ENCODE measurements at regions not wholly inside any gene's neighbourhood (a gene's known extent, or its start where the extent isn't known, plus 50 kb on each side); places are given as distances from the start of the nearest gene placed in this dataset.

DNA sequence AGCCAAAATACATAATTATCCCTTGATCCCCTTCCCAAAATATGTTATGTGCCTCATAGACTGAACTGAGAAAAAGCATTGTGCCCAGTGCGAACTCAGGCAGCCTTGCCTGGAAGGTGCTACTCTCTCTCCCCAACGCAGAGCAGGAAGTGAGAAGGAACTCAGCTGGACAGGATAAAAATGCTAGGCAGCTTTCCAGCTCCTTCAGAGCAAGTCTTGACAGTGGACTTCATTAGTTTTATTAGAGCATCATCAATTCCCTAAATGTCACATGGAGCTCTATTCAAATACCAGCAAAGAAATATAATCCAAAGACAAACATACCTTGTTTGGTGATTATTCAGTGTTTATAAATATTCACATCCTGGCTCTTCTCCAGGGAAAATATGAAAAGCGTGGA, 202.4 kb downstream of the RFC3 start:
- no peak overlapping the region for H3K27ac ChIP-seq
- no peaks in the 10 kb centered on the region for H3K4me1 ChIP-seq
- intact Hi-C loops (cut with DNase I): no loop called here
- no peaks in the 10 kb centered on the region for H3K36me3 ChIP-seq
- 63 to 87% (median 71%) methylated on average over 3 of the region's 3 CpGs for WGBS, 4 donors
- H3K27me3 ChIP-seq: no peaks in the 10 kb centered on the region
- H3K9me3 ChIP-seq: peaks cover 0 to 28% (median 15%) of the 10 kb centered on the region in 12 donors
- H3K4me3 ChIP-seq: no peak overlapping the region
- ATAC-seq (no peak), DNase-seq (no peak)
- no peak for TF ChIP-seq POLR2A (IDR thresholded peaks at IDR 0.05)
- TF ChIP-seq, protein P1, sequence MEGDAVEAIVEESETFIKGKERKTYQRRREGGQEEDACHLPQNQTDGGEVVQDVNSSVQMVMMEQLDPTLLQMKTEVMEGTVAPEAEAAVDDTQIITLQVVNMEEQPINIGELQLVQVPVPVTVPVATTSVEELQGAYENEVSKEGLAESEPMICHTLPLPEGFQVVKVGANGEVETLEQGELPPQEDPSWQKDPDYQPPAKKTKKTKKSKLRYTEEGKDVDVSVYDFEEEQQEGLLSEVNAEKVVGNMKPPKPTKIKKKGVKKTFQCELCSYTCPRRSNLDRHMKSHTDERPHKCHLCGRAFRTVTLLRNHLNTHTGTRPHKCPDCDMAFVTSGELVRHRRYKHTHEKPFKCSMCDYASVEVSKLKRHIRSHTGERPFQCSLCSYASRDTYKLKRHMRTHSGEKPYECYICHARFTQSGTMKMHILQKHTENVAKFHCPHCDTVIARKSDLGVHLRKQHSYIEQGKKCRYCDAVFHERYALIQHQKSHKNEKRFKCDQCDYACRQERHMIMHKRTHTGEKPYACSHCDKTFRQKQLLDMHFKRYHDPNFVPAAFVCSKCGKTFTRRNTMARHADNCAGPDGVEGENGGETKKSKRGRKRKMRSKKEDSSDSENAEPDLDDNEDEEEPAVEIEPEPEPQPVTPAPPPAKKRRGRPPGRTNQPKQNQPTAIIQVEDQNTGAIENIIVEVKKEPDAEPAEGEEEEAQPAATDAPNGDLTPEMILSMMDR (IDR thresholded peaks at IDR 0.05): no peak

DNA sequence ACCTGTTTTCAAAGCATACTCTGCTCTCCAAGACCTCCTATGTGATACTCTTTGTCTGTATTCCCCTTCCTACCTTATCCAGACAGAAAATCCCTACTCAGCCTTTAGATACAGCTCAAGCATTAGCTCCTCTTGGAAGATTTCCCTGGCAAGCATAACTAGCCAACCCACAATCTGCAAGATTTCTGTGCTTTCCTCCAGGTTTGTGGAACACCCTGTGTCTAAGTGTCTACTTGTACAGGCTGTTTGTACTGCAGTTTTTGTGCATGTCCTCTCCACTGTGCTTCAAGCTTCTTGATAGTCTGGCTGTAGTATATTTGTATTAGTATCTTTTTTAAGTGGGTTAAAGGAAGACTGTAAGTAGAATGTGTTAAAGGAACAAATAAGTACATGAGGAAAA, 203.7 kb downstream of the RFC3 start:
- Histone ChIP-seq H3K27ac (no peak overlapping the region), H3K4me3 (no peak overlapping the region), H3K36me3 (no peaks in the 10 kb centered on the region), H3K27me3 (no peaks in the 10 kb centered on the region), H3K4me1 (no peaks in the 10 kb centered on the region), H3K9me3 (peaks cover 0 to 34% (median 19%) of the 10 kb centered on the region in 12 donors)
- DNase-seq (no peak), ATAC-seq (no peak)
- intact Hi-C loops (cut with DNase I): no loop called here
- no peak for TF ChIP-seq POLR2A (IDR thresholded peaks at IDR 0.05)
- TF ChIP-seq, protein P1 (IDR thresholded peaks at IDR 0.05): no peak

DNA sequence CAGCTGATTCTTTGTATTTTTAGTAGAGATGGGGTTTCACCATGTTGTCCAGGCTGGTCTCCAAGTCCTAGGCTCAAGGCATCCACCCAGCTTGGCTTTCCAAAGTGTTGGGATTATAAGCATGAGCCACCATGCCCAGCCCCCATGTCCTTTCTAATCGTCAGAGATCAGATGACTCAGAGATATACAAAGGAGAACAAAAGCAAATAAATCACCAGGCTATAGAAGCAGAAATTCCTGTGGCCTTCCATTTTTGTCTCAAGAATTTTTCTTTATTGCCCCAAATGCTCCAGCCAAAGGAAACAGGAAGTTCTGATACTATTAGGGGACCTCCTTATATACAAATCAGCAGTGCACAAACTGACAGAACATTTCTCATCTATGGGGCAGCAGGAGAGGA, 207.8 kb downstream of the RFC3 start:
- Histone ChIP-seq H3K36me3 (no peaks in the 10 kb centered on the region), H3K4me3 (no peak overlapping the region), H3K27me3 (no peaks in the 10 kb centered on the region), H3K27ac (no peak overlapping the region), H3K4me1 (no peaks in the 10 kb centered on the region), H3K9me3 (peaks cover 0 to 32% (median 19%) of the 10 kb centered on the region in 12 donors)
- no peak for TF ChIP-seq POLR2A (IDR thresholded peaks at IDR 0.05)
- TF ChIP-seq, protein P1 (IDR thresholded peaks at IDR 0.05): no peak
- ATAC-seq: no peak
- no peak for DNase-seq
- 50 to 75% (median 69%) methylated on average over 1 of the region's 1 CpG for WGBS, 4 donors
- intact Hi-C loops (cut with DNase I): no loop called here

DNA sequence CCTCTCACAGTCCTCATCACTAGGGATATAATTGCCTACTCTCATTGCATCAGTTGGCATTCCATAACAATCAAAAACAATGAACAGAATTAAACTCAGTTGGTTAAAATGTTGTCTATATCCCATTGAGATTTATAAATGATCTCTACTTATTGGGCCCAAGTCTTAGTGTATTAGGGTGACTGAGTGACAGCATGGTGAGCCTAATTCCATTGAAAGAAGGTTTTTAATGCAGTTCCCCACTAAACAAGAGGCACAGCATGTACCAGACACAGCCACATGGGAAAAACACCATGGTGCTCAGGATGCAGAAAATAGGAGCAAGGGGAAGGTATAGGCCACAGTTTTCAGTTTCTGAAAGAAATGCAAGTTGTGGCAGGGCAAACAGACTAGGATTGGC, 208.4 kb downstream of the RFC3 start:
- TF ChIP-seq, protein P1 (IDR thresholded peaks at IDR 0.05): no peak
- TF ChIP-seq POLR2A (IDR thresholded peaks at IDR 0.05): no peak
- Histone ChIP-seq H3K4me3 (no peak overlapping the region), H3K4me1 (no peaks in the 10 kb centered on the region), H3K9me3 (peaks cover 0 to 27% (median 15%) of the 10 kb centered on the region in 12 donors), H3K27ac (no peak overlapping the region), H3K27me3 (no peaks in the 10 kb centered on the region), H3K36me3 (no peaks in the 10 kb centered on the region)
- DNase-seq (no peak), ATAC-seq (no peak)
- intact Hi-C loops (cut with DNase I): no loop called here

All from heart left ventricle (tissue), 16 donors.